ENCODE measurements at regions not wholly inside any gene's neighbourhood (a gene's known extent, or its start where the extent isn't known, plus 50 kb on each side); places are given as distances from the start of the nearest gene placed in this dataset.
"Not testable (repeated sequence)": the region's sequence is repeated elsewhere in the genome, so short reads cannot be mapped to it uniquely, and the experiment has no call there.

DNA sequence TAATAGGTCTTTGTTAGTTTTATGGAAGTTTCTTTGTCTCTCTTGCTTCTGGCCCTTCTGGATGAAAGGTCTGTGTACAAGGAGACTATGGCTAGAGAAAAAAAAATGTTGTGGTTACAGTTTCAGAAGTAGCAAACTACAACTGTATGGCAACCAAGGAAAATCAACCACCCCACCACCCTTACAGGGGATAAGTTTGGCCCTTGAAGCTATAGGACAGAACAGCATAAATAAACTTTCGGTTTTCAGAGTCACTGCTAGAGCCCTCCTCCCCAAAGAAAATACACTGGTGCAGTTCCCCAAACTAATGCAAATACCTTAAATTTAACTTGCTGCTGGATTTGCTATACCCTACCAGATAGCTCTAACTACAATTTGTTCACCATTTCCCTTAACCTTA lies 1216.7 kb downstream of the EFNA5 start:
- Mint-ChIP-seq H3K27ac (no peak overlapping the region), H3K27me3 (no peaks in the 10 kb centered on the region), H3K36me3 (ENCODE audit: low read depth) (no peaks in the 10 kb centered on the region), H3K4me1 (no peaks in the 10 kb centered on the region), H3K4me3 (no peak overlapping the region)
- ATAC-seq (no peak), DNase-seq (no peak)
- H3K9me3 ChIP-seq (ENCODE audit: control insufficient read depth, low read length, poor library complexity, severe bottlenecking), result no peaks in the 10 kb centered on the region

DNA sequence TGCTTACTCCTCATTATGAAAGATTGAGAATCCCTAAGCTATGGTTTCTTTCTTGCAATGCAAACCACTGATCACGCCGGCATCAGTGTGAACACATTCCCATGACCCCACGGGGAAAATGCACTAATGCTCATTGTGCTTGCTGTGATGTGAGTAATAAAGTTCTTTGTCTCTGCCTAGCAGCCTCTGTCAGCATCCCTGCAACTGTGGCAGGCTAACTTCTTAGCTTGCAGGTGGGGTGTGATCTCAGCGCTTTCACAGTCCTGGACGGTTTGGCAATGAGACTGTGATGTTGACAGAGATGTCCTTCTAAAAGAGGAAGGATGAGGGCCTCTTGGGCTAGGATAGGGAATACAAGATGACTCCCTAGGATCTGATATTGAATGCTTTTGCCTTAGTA lies 1218.7 kb downstream of the EFNA5 start:
- no peaks in the 10 kb centered on the region for H3K4me1 Mint-ChIP-seq
- ATAC-seq, result no peak
- no peak overlapping the region for H3K4me3 Mint-ChIP-seq
- DNase-seq, result no peak
- no peaks in the 10 kb centered on the region for H3K36me3 Mint-ChIP-seq (ENCODE audit: low read depth)
- no peaks in the 10 kb centered on the region for H3K27me3 Mint-ChIP-seq
- H3K9me3 ChIP-seq (ENCODE audit: control insufficient read depth, low read length, poor library complexity, severe bottlenecking), result no peaks in the 10 kb centered on the region
- H3K27ac Mint-ChIP-seq, result no peak overlapping the region

DNA sequence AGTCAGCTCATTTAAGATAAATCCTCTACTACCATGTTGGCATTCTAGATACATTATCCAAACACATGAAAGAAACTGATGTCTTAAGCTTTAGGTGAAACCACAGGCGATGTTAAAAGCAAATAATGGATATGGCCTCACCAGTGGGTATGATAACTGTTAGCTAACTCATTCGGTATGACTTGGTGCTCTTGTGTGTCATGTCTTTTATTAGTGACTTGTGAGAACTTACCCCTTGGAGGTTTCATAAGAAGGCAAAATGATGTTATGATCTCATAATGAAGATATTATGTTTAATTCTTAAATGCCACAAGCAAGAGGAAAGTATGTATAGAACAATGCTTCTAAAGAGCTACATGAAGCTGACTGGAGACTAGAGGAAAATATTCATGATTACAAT lies 1227.0 kb downstream of the EFNA5 start:
- ATAC-seq, result no peak
- Mint-ChIP-seq H3K27me3 (no peaks in the 10 kb centered on the region), H3K27ac (no peak overlapping the region), H3K4me3 (no peak overlapping the region), H3K4me1 (no peaks in the 10 kb centered on the region), H3K36me3 (ENCODE audit: low read depth) (no peaks in the 10 kb centered on the region)
- DNase-seq, result no peak
- no peaks in the 10 kb centered on the region for H3K9me3 ChIP-seq (ENCODE audit: control insufficient read depth, low read length, poor library complexity, severe bottlenecking)

DNA sequence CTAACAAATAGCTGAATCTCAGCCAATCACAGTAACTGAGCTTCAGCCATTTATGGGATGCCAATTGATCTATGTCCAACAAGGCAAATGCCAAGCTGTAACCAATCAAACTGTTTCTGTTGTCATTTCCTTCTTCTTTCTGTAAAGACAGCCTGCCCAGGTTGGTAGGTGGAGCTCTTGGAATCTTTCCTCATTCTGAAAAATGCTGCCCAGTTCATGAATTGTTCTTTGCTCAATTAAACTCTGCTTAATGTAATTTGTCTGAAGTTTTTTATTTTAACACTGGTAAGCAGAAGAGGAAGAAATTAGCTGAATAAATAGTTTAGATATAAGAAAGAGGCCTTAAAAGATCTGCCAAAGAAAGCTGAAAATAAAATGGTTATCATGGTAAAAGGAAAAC lies 1235.6 kb downstream of the EFNA5 start:
- no peak overlapping the region for H3K27ac Mint-ChIP-seq
- ATAC-seq, result no peak
- no peak overlapping the region for H3K4me3 Mint-ChIP-seq

DNA sequence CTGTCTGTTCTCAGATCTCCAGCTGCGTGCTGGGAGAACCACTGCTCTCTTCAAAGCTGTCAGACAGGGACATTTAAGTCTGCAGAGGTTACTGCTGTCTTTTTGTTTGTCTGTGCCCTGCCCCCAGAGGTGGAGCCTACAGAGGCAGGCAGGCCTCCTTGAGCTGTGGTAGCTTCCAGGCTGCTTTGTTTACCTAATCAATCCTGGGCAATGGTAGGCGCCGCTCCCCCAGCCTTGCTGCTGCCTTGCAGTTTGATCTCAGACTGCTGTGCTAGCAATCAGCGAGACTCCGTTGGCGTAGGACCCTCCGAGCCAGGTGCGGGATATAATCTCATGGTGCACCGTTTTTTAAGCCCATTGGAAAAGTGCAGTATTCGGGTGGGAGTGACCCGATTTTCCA lies 1240.0 kb downstream of the EFNA5 start:
- H3K4me3 Mint-ChIP-seq; DNase-seq; H3K27ac Mint-ChIP-seq; H3K4me1 Mint-ChIP-seq; H3K27me3 Mint-ChIP-seq; ATAC-seq; H3K9me3 ChIP-seq (ENCODE audit: control insufficient read depth, low read length, poor library complexity, severe bottlenecking); H3K36me3 Mint-ChIP-seq (ENCODE audit: low read depth): not testable (repeated sequence)

More for the DNA sequence above, 1235.6 kb downstream of the EFNA5 start:
- H3K27me3 Mint-ChIP-seq, result no peaks in the 10 kb centered on the region
- DNase-seq, result no peak
- no peaks in the 10 kb centered on the region for H3K4me1 Mint-ChIP-seq
- H3K36me3 Mint-ChIP-seq (ENCODE audit: low read depth), result no peaks in the 10 kb centered on the region
- no peaks in the 10 kb centered on the region for H3K9me3 ChIP-seq (ENCODE audit: control insufficient read depth, low read length, poor library complexity, severe bottlenecking)

DNA sequence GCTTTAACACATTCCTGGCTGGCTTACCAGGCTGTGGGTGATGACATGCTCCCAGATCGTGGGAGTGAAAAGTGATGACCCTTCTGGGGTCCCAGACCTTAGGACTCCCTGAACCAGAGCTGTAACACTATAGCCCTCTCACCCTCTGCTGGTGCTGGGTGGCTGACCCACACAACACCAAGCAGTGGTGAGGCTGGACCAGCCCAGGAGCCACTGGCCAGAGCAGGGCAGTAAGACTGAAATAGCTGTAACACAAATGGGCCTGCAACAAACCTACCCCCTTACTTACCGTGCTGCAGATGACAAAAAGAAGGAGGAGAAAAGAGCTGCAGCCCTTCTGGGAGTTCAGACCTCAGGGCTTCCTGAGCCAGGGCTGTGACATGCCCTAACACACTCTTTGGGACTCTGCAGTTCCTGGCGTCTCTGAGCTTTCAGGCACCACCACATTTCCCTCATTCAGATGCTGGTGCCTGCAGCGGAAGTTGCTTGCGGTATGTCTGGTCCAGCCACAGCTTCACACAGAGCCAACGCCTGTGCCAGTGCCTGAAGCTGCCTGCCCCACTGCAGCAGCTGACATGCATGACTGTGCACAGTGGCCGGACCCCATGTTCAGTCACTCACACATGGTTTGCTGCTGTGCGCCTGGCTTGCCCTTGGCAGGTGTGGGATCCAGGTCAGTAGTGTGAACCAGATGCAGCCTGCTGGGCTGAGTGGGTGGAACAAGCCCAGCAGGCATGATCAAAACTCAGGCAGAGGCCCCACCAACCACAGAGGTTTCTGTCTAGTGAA lies 1247.4 kb downstream of the EFNA5 start:
- Mint-ChIP-seq H3K4me1 (no peaks in the 10 kb centered on the region), H3K4me3 (no peak overlapping the region), H3K27me3 (no peaks in the 10 kb centered on the region), H3K27ac (no peak overlapping the region), H3K36me3 (ENCODE audit: low read depth) (no peaks in the 10 kb centered on the region)
- DNase-seq, result no peak
- no peaks in the 10 kb centered on the region for H3K9me3 ChIP-seq (ENCODE audit: control insufficient read depth, low read length, poor library complexity, severe bottlenecking)
- ATAC-seq, result no peak

DNA sequence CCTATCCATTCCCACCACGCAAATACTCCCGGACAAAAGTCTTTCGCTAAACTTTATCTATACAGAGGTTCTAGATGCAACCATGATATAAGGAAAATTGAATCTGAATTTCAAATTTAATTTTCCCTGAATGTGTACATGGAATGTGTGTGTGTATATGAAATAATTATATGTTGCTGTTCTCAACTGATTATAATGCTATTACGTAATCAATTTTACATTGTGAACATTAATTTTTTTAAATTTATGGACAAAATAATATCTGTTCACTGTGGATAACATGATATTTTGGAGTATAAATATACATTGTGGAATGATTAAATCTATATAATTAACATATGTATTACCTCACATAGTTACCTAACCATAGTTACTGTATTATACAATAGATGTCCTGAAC lies 1250.6 kb downstream of the EFNA5 start:
- no peaks in the 10 kb centered on the region for H3K9me3 ChIP-seq (ENCODE audit: control insufficient read depth, low read length, poor library complexity, severe bottlenecking)
- H3K36me3 Mint-ChIP-seq (ENCODE audit: low read depth), result no peaks in the 10 kb centered on the region
- H3K27me3 Mint-ChIP-seq, result no peaks in the 10 kb centered on the region
- ATAC-seq (no peak), DNase-seq (no peak)
- H3K27ac Mint-ChIP-seq, result no peak overlapping the region
- no peak overlapping the region for H3K4me3 Mint-ChIP-seq
- H3K4me1 Mint-ChIP-seq, result no peaks in the 10 kb centered on the region

DNA sequence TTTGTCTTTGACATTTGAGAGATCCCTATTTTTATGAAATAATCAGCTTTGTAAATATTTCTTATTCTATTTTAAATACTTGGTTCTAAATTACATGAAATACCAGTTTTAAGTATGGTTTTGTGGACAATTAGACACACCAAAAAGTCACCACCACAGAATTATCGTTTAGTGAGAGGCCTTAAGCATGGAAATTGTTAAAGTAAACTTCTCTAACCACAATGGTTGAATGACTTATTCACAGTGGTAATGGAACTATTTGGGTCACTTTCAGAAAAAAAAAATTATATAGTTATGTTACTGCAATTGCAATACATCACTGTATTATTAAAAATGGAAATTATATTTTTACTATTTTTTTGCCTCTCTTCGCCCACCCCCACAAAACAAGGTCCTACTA lies 1252.5 kb downstream of the EFNA5 start:
- Mint-ChIP-seq H3K27ac (no peak overlapping the region), H3K4me1 (no peaks in the 10 kb centered on the region), H3K4me3 (no peak overlapping the region), H3K36me3 (ENCODE audit: low read depth) (no peaks in the 10 kb centered on the region), H3K27me3 (no peaks in the 10 kb centered on the region)
- no peak for DNase-seq
- ATAC-seq, result no peak
- no peaks in the 10 kb centered on the region for H3K9me3 ChIP-seq (ENCODE audit: control insufficient read depth, low read length, poor library complexity, severe bottlenecking)

DNA sequence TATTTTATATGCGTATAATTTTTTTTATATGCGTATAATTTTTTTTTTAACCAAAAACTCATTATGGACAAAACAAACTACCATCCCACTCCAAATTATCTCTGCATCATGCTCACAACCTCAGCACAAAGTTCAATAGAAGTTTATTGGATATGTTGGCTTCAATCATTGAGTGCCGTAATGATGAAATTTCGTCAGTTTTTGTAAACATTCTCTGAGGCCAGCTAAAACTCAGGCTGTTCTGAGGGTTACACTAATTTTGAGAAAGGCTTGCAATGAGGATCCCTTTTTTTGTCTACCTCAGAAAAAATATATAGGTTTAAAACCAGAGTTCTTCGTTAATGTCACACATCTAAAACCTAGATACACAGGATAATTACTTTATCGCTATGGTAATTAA lies 1253.2 kb downstream of the EFNA5 start:
- Mint-ChIP-seq H3K36me3 (ENCODE audit: low read depth) (no peaks in the 10 kb centered on the region), H3K4me1 (no peaks in the 10 kb centered on the region), H3K27me3 (no peaks in the 10 kb centered on the region), H3K27ac (no peak overlapping the region), H3K4me3 (no peak overlapping the region)
- ATAC-seq, result no peak
- H3K9me3 ChIP-seq (ENCODE audit: control insufficient read depth, low read length, poor library complexity, severe bottlenecking), result no peaks in the 10 kb centered on the region
- DNase-seq, result no peak

DNA sequence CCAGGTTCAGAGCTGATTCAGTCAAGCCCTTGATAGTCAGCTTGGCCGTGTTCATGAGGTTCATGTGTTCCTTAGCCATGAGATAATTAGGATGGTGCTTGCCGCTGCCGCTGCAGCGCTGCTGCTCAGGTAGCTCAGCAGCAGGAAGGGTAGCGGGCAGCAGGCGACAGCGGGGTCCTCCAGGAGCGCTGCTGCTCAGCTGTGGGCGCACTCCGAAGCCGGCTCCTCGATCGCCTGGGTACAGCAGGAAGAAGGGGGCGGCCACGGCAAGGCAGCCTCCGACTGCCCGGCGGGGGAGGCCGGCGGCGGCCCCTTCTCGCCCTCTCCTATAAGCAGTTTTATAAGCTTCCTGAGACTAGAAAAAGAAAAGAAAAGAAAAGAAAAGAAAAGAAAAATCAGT lies 1253.6 kb downstream of the EFNA5 start:
- DNase-seq (no peak), ATAC-seq (no peak)
- H3K27ac Mint-ChIP-seq, result no peak overlapping the region
- H3K9me3 ChIP-seq (ENCODE audit: control insufficient read depth, low read length, poor library complexity, severe bottlenecking), result no peaks in the 10 kb centered on the region
- no peaks in the 10 kb centered on the region for H3K36me3 Mint-ChIP-seq (ENCODE audit: low read depth)
- no peaks in the 10 kb centered on the region for H3K27me3 Mint-ChIP-seq
- no peaks in the 10 kb centered on the region for H3K4me1 Mint-ChIP-seq
- H3K4me3 Mint-ChIP-seq, result no peak overlapping the region

DNA sequence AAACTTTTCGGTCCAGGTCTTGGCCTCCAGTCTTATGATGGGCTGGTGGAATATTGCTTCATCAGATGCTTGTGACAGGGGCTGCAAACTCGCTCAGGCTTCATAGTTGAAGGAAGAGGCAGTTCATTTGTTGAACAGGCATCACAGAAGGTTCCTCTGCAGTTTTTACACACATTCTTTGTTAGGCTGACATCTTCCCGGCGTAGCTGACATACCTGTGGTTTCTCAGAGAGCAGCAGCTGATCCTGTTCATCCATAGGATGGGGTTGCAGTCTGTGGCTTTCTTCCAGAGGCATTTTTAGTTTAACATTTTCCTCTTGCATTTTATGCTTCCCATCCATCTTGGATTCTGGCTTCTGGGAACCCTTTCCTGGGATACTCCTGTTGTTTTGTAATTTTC lies 1255.2 kb downstream of the EFNA5 start:
- Mint-ChIP-seq H3K27me3 (no peaks in the 10 kb centered on the region), H3K4me1 (no peaks in the 10 kb centered on the region), H3K27ac (no peak overlapping the region), H3K36me3 (ENCODE audit: low read depth) (no peaks in the 10 kb centered on the region), H3K4me3 (no peak overlapping the region)
- no peaks in the 10 kb centered on the region for H3K9me3 ChIP-seq (ENCODE audit: control insufficient read depth, low read length, poor library complexity, severe bottlenecking)
- ATAC-seq, result no peak
- no peak for DNase-seq

DNA sequence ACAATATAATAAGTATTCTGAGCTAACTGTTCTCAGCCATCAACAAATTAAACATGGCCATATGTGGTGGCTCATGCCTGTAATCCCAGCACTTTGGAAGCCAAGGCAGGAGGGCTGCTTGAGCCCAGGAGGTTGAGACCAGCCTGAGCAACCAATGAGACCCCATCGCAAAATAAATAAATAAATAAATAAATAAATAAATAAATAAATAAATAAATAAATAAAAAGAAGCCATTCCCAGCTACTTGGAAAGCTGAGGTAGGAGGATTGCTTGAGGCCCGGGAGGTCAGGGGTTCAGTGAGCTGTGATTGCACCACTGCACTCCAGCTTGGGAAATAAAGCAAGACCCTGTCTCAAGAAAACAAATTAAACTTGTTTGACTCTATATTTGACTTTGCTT lies 1256.4 kb downstream of the EFNA5 start:
- Mint-ChIP-seq H3K36me3 (ENCODE audit: low read depth) (no peaks in the 10 kb centered on the region), H3K27ac (no peak overlapping the region), H3K27me3 (no peaks in the 10 kb centered on the region), H3K4me3 (no peak overlapping the region), H3K4me1 (no peaks in the 10 kb centered on the region)
- DNase-seq, result no peak
- ATAC-seq, result no peak
- no peaks in the 10 kb centered on the region for H3K9me3 ChIP-seq (ENCODE audit: control insufficient read depth, low read length, poor library complexity, severe bottlenecking)

DNA sequence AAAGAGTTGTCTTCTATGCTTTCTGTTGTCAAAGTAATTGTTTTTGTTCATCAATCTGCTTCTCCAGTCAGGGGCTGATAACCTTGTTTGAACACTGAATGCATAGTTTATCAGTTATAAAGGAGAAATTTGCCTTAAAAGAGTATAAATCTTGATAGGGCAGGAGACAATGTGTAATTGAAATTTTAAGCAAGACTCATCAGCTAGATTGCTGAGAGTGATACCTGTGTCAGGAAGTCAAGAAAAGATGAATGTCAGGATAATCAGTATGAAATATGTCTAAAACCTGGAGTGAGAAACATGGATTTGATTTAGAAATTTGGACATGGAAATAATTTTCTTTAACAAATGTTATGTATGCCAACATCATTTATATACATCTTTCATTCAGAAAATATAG lies 1258.1 kb downstream of the EFNA5 start:
- H3K9me3 ChIP-seq (ENCODE audit: control insufficient read depth, low read length, poor library complexity, severe bottlenecking), result no peaks in the 10 kb centered on the region
- Mint-ChIP-seq H3K4me3 (no peak overlapping the region), H3K27ac (no peak overlapping the region), H3K36me3 (ENCODE audit: low read depth) (no peaks in the 10 kb centered on the region), H3K4me1 (no peaks in the 10 kb centered on the region), H3K27me3 (no peaks in the 10 kb centered on the region)
- no peak for ATAC-seq
- no peak for DNase-seq

DNA sequence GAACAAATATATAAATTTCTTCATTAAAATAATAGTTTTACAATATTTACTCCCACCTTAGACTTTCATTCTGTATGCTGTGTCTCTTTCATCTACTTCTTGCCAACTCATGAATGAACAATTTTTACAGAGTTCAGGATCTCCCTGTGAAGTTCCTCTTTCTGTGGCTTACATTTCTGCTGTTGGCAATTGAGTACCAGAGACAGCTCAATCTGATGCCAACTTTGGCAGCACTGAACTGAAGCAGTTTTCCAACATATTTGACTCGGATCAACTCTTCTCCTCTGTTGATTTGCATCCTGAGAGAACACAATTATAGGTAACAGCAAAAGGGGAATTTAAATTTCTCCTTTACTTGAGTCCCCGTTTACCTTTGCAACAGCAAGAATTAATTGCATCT lies 1262.2 kb downstream of the EFNA5 start:
- no peak overlapping the region for H3K27ac Mint-ChIP-seq
- DNase-seq, result no peak
- H3K4me1 Mint-ChIP-seq, result no peaks in the 10 kb centered on the region
- no peaks in the 10 kb centered on the region for H3K27me3 Mint-ChIP-seq
- no peaks in the 10 kb centered on the region for H3K36me3 Mint-ChIP-seq (ENCODE audit: low read depth)
- no peak for ATAC-seq
- no peak overlapping the region for H3K4me3 Mint-ChIP-seq
- H3K9me3 ChIP-seq (ENCODE audit: control insufficient read depth, low read length, poor library complexity, severe bottlenecking), result no peaks in the 10 kb centered on the region
